Stomach smooth muscle (tissue), 2 donors: ENCODE measurements at regions not wholly inside any gene's neighbourhood (a gene's known extent, or its start where the extent isn't known, plus 50 kb on each side); places are given as distances from the start of the nearest gene placed in this dataset.
"Not testable (repeated sequence)": the region's sequence is repeated elsewhere in the genome, so short reads cannot be mapped to it uniquely, and the experiment has no call there.

Experiments
- H3K27ac ChIP-seq: one replicate; pipeline ENCODE4 v1.7.0; 2013; ENCODE audit warnings: mild to moderate bottlenecking, low read length, inconsistent platforms
- H3K27me3 ChIP-seq, 2 donors: one replicate each; pipeline ENCODE4 v1.7.0; 2013; ENCODE audit warnings: low read length in 2 of 2; ENCODE audit not compliant: insufficient read depth in 2 of 2, control insufficient read depth in 1 of 2
- H3K36me3 ChIP-seq, 2 donors: one replicate each; pipeline ENCODE4 v1.7.0; 2013; ENCODE audit warnings: low read length in 2 of 2; ENCODE audit not compliant: control insufficient read depth in 2 of 2, insufficient read depth in 2 of 2
- H3K4me1 ChIP-seq: one replicate; pipeline ENCODE4 v1.7.0; 2013; ENCODE audit warnings: low read length; ENCODE audit not compliant: control insufficient read depth, insufficient read depth
- H3K4me3 ChIP-seq, 2 donors: one replicate each; pipeline ENCODE4 v1.7.0; 2013; ENCODE audit warnings: low read length in 2 of 2
- H3K9ac ChIP-seq, 2 donors: one replicate each; pipeline ENCODE4 v1.7.0; 2013; ENCODE audit warnings: low read length in 2 of 2, mild to moderate bottlenecking in 1 of 2
- H3K9me3 ChIP-seq, 2 donors: one replicate each; pipeline ENCODE4 v1.7.0; 2013; ENCODE audit warnings: low read length in 2 of 2; ENCODE audit not compliant: control insufficient read depth in 2 of 2
- donor health status: healthy.
- donor health status: Pancreatic carcinoma.

DNA sequence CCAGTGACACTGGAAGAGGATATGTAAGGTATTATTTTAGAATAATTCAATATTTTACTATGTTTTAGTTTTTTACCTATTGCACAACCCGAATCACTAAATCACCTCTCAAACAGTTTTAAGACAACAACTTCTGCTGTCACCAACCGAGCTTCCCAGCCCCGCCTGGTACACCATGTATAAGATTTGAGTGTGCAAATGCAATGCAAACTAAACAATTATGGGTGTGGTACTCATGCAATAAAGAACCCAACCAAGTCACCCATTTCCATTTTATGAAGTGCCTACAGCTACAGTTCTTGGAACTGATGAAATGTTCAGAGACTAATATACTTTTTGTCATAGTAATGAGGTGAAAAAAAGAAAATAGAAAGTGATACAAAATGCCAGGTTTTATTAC is 256.2 kb downstream of the TAFA4 start:
- no peaks in the 10 kb centered on the region for H3K27me3 ChIP-seq
- no peaks in the 10 kb centered on the region for H3K9me3 ChIP-seq
- H3K9ac ChIP-seq, result no peak overlapping the region

GRCh38 chr3:68667346-68667745 is 265.0 kb downstream of the TAFA4 start:
- no peak overlapping the region for H3K9ac ChIP-seq
- H3K36me3 ChIP-seq, result no peaks in the 10 kb centered on the region
- peaks cover 10% of the 10 kb centered on the region for H3K4me1 ChIP-seq
- no peaks in the 10 kb centered on the region for H3K27me3 ChIP-seq
- no peaks in the 10 kb centered on the region for H3K9me3 ChIP-seq
- H3K27ac ChIP-seq, result no peak overlapping the region
- H3K4me3 ChIP-seq, result no peak overlapping the region

More for the DNA sequence above, 256.2 kb downstream of the TAFA4 start:
- H3K4me1 ChIP-seq, result no peaks in the 10 kb centered on the region
- H3K27ac ChIP-seq, result no peak overlapping the region
- no peaks in the 10 kb centered on the region for H3K36me3 ChIP-seq
- no peak overlapping the region for H3K4me3 ChIP-seq

DNA sequence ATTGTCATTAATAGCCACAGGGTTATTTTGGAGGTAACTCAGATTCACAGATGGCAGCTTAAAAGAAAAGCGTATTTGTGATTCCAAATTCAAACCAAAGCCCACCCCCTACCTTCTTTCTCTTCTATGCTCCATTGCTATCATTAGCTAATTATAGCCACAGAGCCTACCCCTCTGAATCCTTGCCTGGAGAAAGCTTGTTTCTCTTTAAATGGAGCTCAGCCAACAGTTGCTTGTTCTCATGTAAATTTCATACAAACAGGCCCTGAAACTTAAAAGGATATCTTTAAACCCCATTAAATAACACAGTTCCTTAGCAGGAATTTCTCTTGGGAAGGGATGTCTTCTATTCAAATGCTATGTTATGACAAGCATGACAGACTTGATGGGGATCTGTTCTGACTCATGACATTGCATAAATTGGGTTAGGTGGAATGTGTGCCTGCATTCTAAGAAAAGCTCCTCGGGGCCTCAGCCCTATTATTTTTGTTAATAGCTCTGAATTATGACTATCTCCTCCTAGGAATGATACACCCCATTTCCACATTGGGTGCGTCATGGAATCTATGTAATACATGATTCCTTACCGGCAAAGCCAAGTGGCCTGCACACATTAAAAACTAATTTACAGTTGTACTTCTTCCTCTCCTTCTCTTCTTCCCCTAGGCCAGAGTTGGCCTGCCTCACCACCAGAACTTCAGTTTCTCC is 265.8 kb downstream of the TAFA4 start:
- no peaks in the 10 kb centered on the region for H3K27me3 ChIP-seq
- peaks cover 11% of the 10 kb centered on the region for H3K4me1 ChIP-seq
- H3K36me3 ChIP-seq, result no peaks in the 10 kb centered on the region
- no peak overlapping the region for H3K9ac ChIP-seq
- H3K9me3 ChIP-seq, result no peaks in the 10 kb centered on the region
- peak overlapping the region in 1 of 2 donors; percentile 9 for H3K4me3 ChIP-seq
- peak overlapping the region; percentile 50 for H3K27ac ChIP-seq

DNA sequence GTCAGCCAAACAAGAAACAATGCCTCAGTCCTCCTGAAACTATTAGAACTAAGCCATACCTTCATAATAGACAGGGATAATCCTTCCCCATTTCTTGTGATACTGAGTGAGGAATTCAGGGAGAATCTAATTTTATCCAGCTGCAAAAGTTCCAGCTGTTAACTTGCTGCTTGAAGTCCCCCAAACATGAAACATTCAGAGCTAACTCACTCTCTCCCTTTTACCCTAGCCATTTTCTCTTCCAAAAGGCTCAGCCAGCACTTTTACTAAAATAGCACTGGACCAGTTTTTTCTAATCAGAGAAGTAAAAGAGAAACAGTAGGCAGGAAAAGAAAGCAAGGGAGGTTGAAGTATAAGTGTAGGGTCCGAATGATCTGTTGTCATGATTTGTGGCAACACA is 268.1 kb downstream of the TAFA4 start:
- no peak overlapping the region for H3K9ac ChIP-seq
- H3K4me1 ChIP-seq, result peaks cover 11% of the 10 kb centered on the region
- no peaks in the 10 kb centered on the region for H3K27me3 ChIP-seq
- H3K4me3 ChIP-seq, result no peak overlapping the region
- no peaks in the 10 kb centered on the region for H3K36me3 ChIP-seq
- H3K27ac ChIP-seq, result no peak overlapping the region
- H3K9me3 ChIP-seq, result no peaks in the 10 kb centered on the region

GRCh38 chr3:68662176-68662575 is 270.2 kb downstream of the TAFA4 start:
- H3K9me3 ChIP-seq, result no peaks in the 10 kb centered on the region
- H3K4me3 ChIP-seq, result no peak overlapping the region
- peaks cover 11% of the 10 kb centered on the region for H3K4me1 ChIP-seq
- H3K9ac ChIP-seq, result no peak overlapping the region
- H3K27me3 ChIP-seq, result no peaks in the 10 kb centered on the region
- H3K27ac ChIP-seq, result no peak overlapping the region
- H3K36me3 ChIP-seq, result no peaks in the 10 kb centered on the region

GRCh38 chr3:68650657-68651056 is 281.7 kb downstream of the TAFA4 start:
- H3K9me3 ChIP-seq, H3K4me3 ChIP-seq, H3K36me3 ChIP-seq, H3K9ac ChIP-seq, H3K4me1 ChIP-seq, H3K27ac ChIP-seq, H3K27me3 ChIP-seq: not testable (repeated sequence)

GRCh38 chr3:68648494-68648893 is 283.9 kb downstream of the TAFA4 start:
- no peak overlapping the region for H3K4me3 ChIP-seq
- H3K9me3 ChIP-seq, result no peaks in the 10 kb centered on the region
- H3K9ac ChIP-seq, result no peak overlapping the region
- H3K36me3 ChIP-seq, result no peaks in the 10 kb centered on the region
- no peaks in the 10 kb centered on the region for H3K4me1 ChIP-seq
- H3K27ac ChIP-seq, result no peak overlapping the region
- H3K27me3 ChIP-seq, result no peaks in the 10 kb centered on the region

DNA sequence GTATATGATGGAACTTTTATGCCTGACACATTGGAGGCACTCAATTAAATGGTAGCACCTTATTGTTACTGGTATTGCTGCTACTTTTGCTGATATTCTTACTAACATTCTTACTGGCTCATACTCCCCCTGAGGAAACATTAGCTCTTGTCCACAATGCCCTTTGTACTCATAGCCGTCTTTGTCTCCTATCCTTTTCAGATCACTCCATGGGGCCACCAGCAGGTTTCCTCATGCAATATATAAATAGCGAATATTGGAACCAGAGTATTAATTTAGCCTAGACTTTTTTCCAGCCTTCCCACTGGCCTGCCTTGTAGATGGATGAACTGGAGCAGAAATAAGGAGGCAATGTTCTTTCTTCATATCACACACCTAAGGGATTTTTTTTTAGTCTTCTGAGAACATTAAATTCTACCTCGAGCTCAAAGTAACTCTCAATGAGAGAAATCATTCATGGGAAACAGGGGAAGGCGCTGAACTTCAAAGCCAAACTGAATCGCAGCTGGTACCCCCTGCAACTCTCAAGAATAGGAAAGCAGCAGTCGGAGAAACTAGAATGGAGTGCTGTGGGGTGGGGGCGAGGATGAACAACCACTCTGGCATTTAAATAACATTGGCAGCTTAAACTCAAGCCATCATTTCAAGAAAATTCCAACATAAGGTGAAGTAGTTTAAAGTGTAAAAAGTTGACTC is 300.3 kb downstream of the TAFA4 start:
- Histone ChIP-seq H3K9ac (no peak overlapping the region), H3K36me3 (no peaks in the 10 kb centered on the region), H3K27ac (no peak overlapping the region), H3K27me3 (no peaks in the 10 kb centered on the region), H3K9me3 (peaks cover 0 to 2% of the 10 kb centered on the region in 2 donors), H3K4me3 (no peak overlapping the region), H3K4me1 (no peaks in the 10 kb centered on the region)

DNA sequence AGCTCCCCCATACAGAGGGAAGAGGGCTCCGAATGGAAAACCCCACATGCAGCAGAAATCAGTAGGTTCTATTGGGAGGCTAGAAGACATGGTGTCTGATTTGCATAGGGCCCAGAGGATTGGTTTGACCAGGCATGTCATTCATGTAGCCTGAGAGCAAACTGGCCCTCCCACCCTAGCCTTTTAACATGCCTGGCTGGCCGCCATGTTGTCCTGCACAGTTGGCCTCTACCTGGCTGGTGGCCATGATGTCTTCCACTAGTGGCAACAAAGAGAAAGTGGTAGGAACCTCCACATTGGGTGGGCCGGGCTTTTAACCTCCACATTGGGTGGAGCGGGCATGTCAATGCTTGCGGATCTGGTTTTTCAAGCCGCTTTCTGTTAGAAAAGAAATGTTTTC is 312.1 kb downstream of the TAFA4 start:
- H3K27ac ChIP-seq, result no peak overlapping the region
- H3K27me3 ChIP-seq, result no peaks in the 10 kb centered on the region
- no peak overlapping the region for H3K9ac ChIP-seq
- no peak overlapping the region for H3K4me3 ChIP-seq
- H3K4me1 ChIP-seq, result no peaks in the 10 kb centered on the region
- no peaks in the 10 kb centered on the region for H3K9me3 ChIP-seq
- H3K36me3 ChIP-seq, result no peaks in the 10 kb centered on the region

- Histone ChIP-seq H3K27ac (no peak overlapping the region), H3K27me3 (no peaks in the 10 kb centered on the region), H3K9me3 (peaks cover 0 to 3% of the 10 kb centered on the region in 2 donors), H3K4me3 (no peak overlapping the region), H3K36me3 (no peaks in the 10 kb centered on the region), H3K4me1 (no peaks in the 10 kb centered on the region), H3K9ac (no peak overlapping the region)
These were observed 318.3 kb downstream of the TAFA4 start for GRCh38 chr3:68614087-68614486.

DNA sequence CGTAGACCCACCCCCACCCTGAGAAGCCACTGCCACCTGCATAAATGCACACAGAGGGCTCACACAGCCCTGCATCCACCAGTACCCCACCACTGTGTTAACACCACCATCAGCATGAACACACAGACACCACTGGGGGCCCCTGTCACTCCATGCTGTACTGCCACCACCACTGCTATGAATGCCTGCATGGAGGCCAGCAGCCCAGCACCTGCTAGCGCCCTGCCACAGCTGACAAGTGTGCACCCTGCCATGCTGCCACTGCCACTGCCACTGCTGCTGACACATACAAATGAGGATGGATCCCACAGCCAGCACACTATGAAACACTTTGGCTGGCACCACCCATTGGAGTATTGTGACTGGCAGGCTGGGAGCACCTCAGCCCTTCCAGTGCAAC is 361.0 kb downstream of the TAFA4 start:
- Histone ChIP-seq H3K27ac (no peak overlapping the region), H3K4me1 (no peaks in the 10 kb centered on the region), H3K36me3 (no peaks in the 10 kb centered on the region), H3K4me3 (no peak overlapping the region), H3K27me3 (no peaks in the 10 kb centered on the region), H3K9ac (no peak overlapping the region), H3K9me3 (no peaks in the 10 kb centered on the region)
